Neural progenitor cell (in vitro differentiated cells): ENCODE measurements at regions not wholly inside any gene's neighbourhood (a gene's known extent, or its start where the extent isn't known, plus 50 kb on each side); places are given as distances from the start of the nearest gene placed in this dataset.
A peak's percentile ranks its signal among the peaks of the same experiment; 100 is the strongest.

ENCODE experiments used
- DNase-seq: peaks from one replicate; pipeline ENCODE4 v3.0.0-alpha.2; 2016; ENCODE audit warnings: low spot score
- H2AFZ ChIP-seq: fragments of 200-600 bp; sonication (generic); replicated peaks from 2 replicates; pipeline ENCODE4 v1.6.1; 2016; ENCODE audit warnings: antibody characterized with exemption
- H3F3A ChIP-seq: fragments of 200-600 bp; sonication (generic); 2 replicates; pipeline ENCODE4 v1.6.1; 2016; ENCODE audit warnings: antibody characterized with exemption, low read depth
- H3K27ac ChIP-seq: fragments of 200-600 bp; sonication (generic); 2 replicates; pipeline ENCODE4 v1.5.1; 2016; ENCODE audit warnings: mild to moderate bottlenecking
- H3K27me3 ChIP-seq: fragments of 200-600 bp; sonication (generic); 2 replicates; pipeline ENCODE4 v1.6.1; 2016; ENCODE audit warnings: mild to moderate bottlenecking, moderate library complexity
- H3K36me3 ChIP-seq: fragments of 200-600 bp; sonication (generic); 2 replicates; pipeline ENCODE4 v1.5.1; 2016
- H3K4me1 ChIP-seq: fragments of 200-600 bp; sonication (generic); 2 replicates; pipeline ENCODE4 v1.6.1; 2016; ENCODE audit warnings: mixed run types
- H3K4me2 ChIP-seq: fragments of 200-600 bp; sonication (generic); 2 replicates; pipeline ENCODE4 v1.6.1; 2016
- H3K4me3 ChIP-seq: fragments of 200-600 bp; sonication (generic); 2 replicates; pipeline ENCODE4 v1.5.1; 2016
- H3K79me2 ChIP-seq: fragments of 200-600 bp; sonication (generic); 2 replicates; pipeline ENCODE4 v1.6.1; 2016; ENCODE audit warnings: low read depth
- H3K9ac ChIP-seq: fragments of 200-600 bp; sonication (generic); 2 replicates; pipeline ENCODE4 v1.6.1; 2016
- H3K9me3 ChIP-seq: fragments of 200-600 bp; sonication (generic); 2 replicates; pipeline ENCODE4 v1.5.1; 2016; ENCODE audit warnings: low read depth
- H4K20me1 ChIP-seq: fragments of 200-600 bp; sonication (generic); 2 replicates; pipeline ENCODE4 v1.6.1; 2016; ENCODE audit warnings: low read depth
- H3K27ac Mint-ChIP-seq: 3 replicates; pipeline ENCODE4 v1.8.0; 2021; ENCODE audit warnings: mixed read lengths
- H3K27me3 Mint-ChIP-seq: 2 replicates; pipeline ENCODE4 v1.8.0; 2022; ENCODE audit warnings: low read depth, mild to moderate bottlenecking, inconsistent platforms, moderate library complexity, mixed read lengths; ENCODE audit not compliant: insufficient read depth
- H3K36me3 Mint-ChIP-seq: 3 replicates; pipeline ENCODE4 v1.8.0; 2021; ENCODE audit warnings: mixed read lengths
- H3K4me1 Mint-ChIP-seq: 3 replicates; pipeline ENCODE4 v1.8.0; 2021; ENCODE audit warnings: mixed read lengths
- H3K4me3 Mint-ChIP-seq: 3 replicates; pipeline ENCODE4 v1.8.0; 2021; ENCODE audit warnings: mild to moderate bottlenecking, moderate library complexity, mixed read lengths
- H3K9me3 Mint-ChIP-seq: 3 replicates; pipeline ENCODE4 v1.8.0; 2020; ENCODE audit warnings: mixed read lengths
- EZH2 ChIP-seq: fragments of 200-600 bp; sonication (generic); IDR thresholded peaks from 2 replicates; pipeline ENCODE4 v1.6.1; 2017; ENCODE audit warnings: antibody characterized with exemption, mild to moderate bottlenecking, moderate library complexity
- EZH2phosphoT487 ChIP-seq: fragments of 200-600 bp; sonication (generic); IDR thresholded peaks from 2 replicates; pipeline ENCODE4 v1.6.1; 2017; ENCODE audit warnings: antibody characterized with exemption
- TF ChIP-seq, protein P1 (sequence below): fragments of 200-600 bp; sonication (generic); IDR thresholded peaks from 2 replicates; pipeline ENCODE4 v1.5.1; 2017; ENCODE audit warnings: antibody characterized with exemption, mild to moderate bottlenecking

DNA sequence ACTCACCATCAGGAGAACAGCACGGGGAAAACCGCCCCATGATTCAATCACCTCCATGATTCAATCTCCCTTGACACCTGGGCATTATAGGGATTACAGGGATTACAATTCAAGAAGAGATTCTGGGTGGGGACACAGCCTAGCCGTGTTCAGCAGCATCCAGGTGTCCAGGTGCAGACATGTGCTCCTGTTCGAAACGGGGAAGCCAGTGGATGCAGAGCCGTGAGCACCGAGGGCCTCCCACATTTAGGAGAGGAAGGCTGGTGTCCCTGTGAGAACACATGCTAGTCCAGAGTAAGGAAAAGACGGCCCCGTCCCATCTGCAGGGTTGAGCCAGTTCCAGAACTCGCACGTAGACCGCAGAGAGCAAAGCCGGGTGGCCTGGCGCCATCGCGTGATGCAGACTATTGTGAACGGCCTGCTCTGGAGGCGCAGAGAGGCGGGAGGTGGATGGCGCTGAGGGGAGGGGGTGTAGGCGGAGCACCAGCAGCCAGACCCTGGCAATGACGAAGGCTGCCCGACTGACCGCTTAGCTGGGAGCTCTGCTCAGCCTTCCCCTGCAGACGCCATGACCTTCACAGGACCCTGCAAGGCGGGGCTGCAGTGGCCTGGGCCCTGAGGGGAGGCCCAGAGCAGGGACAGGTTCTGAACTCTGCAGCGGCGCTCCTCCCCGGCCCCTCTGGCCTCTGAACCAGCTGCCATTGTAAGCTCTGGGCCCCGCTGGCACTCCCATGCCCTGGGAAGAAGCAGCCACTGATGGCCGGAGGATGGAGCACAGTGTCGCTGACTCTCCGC is 141.6 kb upstream of the TCERG1L start:
- H3K4me3 ChIP-seq = peak overlapping the region; percentile 36
- H3K4me2 ChIP-seq = peak overlapping the region; percentile 75
- H3K4me3 Mint-ChIP-seq = peak overlapping the region; percentile 27

GRCh38 chr10:131453721-131454634 is 142.5 kb upstream of the TCERG1L start:
- Histone ChIP-seq H3K27me3 (peaks cover 12% of the 10 kb centered on the region), H3K9ac (no peak overlapping the region), H3K36me3 (no peaks in the 10 kb centered on the region), H3K9me3 (no peaks in the 10 kb centered on the region), H3K27ac (no peak overlapping the region), H2AFZ (peak overlapping the region; percentile 46), H3K4me2 (peak overlapping the region; percentile 75), H3K4me1 (peaks cover 11% of the 10 kb centered on the region), H3K4me3 (peak overlapping the region; percentile 36), H4K20me1 (no peaks in the 10 kb centered on the region), H3F3A (no peaks in the 10 kb centered on the region), H3K79me2 (no peaks in the 10 kb centered on the region)
- H3K4me3 Mint-ChIP-seq = peak overlapping the region; percentile 80
- H3K9me3 Mint-ChIP-seq = no peaks in the 10 kb centered on the region
- TF ChIP-seq EZH2 (no peak), EZH2phosphoT487 (no peak)
- TF ChIP-seq, protein P1, sequence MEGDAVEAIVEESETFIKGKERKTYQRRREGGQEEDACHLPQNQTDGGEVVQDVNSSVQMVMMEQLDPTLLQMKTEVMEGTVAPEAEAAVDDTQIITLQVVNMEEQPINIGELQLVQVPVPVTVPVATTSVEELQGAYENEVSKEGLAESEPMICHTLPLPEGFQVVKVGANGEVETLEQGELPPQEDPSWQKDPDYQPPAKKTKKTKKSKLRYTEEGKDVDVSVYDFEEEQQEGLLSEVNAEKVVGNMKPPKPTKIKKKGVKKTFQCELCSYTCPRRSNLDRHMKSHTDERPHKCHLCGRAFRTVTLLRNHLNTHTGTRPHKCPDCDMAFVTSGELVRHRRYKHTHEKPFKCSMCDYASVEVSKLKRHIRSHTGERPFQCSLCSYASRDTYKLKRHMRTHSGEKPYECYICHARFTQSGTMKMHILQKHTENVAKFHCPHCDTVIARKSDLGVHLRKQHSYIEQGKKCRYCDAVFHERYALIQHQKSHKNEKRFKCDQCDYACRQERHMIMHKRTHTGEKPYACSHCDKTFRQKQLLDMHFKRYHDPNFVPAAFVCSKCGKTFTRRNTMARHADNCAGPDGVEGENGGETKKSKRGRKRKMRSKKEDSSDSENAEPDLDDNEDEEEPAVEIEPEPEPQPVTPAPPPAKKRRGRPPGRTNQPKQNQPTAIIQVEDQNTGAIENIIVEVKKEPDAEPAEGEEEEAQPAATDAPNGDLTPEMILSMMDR = peak; percentile 94
- no peaks in the 10 kb centered on the region for H3K36me3 Mint-ChIP-seq
- H3K4me1 Mint-ChIP-seq = peaks cover 32% of the 10 kb centered on the region
- H3K27me3 Mint-ChIP-seq = no peaks in the 10 kb centered on the region
- H3K27ac Mint-ChIP-seq = no peak overlapping the region
- peak; percentile 89 for DNase-seq

More for the DNA sequence above, 141.6 kb upstream of the TCERG1L start:
- TF ChIP-seq, protein P1 = no peak
- TF ChIP-seq EZH2phosphoT487 = no peak
- no peak for TF ChIP-seq EZH2
- no peaks in the 10 kb centered on the region for H3F3A ChIP-seq
- peaks cover 11% of the 10 kb centered on the region for H3K4me1 ChIP-seq
- H3K9me3 ChIP-seq = no peaks in the 10 kb centered on the region
- no peaks in the 10 kb centered on the region for H3K27me3 Mint-ChIP-seq
- H3K9ac ChIP-seq = no peak overlapping the region
- peaks cover 12% of the 10 kb centered on the region for H3K27me3 ChIP-seq
- H3K27ac ChIP-seq = no peak overlapping the region
- H3K36me3 Mint-ChIP-seq = no peaks in the 10 kb centered on the region
- no peaks in the 10 kb centered on the region for H3K9me3 Mint-ChIP-seq
- no peaks in the 10 kb centered on the region for H4K20me1 ChIP-seq
- H3K27ac Mint-ChIP-seq = peak overlapping the region; percentile 83
- peaks cover 32% of the 10 kb centered on the region for H3K4me1 Mint-ChIP-seq
- peak; percentile 79 for DNase-seq
- no peaks in the 10 kb centered on the region for H3K79me2 ChIP-seq
- peak overlapping the region; percentile 46 for H2AFZ ChIP-seq
- H3K36me3 ChIP-seq = no peaks in the 10 kb centered on the region

DNA sequence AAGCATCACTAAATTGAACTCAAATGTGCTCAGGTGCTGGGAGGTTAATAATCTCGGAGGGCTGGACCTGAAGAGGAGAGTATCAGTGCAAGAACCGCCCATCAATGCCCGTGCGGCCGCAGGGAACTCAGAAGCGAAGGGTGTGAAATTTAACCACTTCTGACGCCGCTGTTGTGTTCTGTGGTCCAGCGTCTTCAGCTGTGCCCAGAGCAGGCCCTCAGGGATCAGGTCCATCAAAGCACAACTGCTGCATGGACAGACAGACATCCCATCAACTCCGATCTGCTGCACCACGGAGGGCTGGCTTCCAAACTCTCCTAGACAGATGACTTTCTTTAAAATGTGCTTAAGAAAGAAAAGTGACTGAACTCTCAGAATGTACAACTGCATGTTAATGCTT is 144.9 kb upstream of the TCERG1L start:
- no peak overlapping the region for H3K4me2 ChIP-seq
- H3K4me3 Mint-ChIP-seq = no peak overlapping the region
- no peaks in the 10 kb centered on the region for H3F3A ChIP-seq
- H3K36me3 Mint-ChIP-seq = no peaks in the 10 kb centered on the region
- no peak overlapping the region for H2AFZ ChIP-seq
- no peak overlapping the region for H3K27ac ChIP-seq
- H3K27me3 ChIP-seq = peaks cover 12% of the 10 kb centered on the region
- no peak overlapping the region for H3K27ac Mint-ChIP-seq
- DNase-seq = no peak
- H3K9me3 ChIP-seq = no peaks in the 10 kb centered on the region
- no peak overlapping the region for H3K9ac ChIP-seq
- H3K4me3 ChIP-seq = no peak overlapping the region
- TF ChIP-seq, protein P1 = no peak
- no peak for TF ChIP-seq EZH2
- no peak for TF ChIP-seq EZH2phosphoT487
- peaks cover 34% of the 10 kb centered on the region for H3K4me1 Mint-ChIP-seq
- no peaks in the 10 kb centered on the region for H3K36me3 ChIP-seq
- H4K20me1 ChIP-seq = no peaks in the 10 kb centered on the region
- H3K27me3 Mint-ChIP-seq = peaks cover under 1% of the 10 kb centered on the region
- peaks cover 13% of the 10 kb centered on the region for H3K4me1 ChIP-seq
- H3K9me3 Mint-ChIP-seq = no peaks in the 10 kb centered on the region
- no peaks in the 10 kb centered on the region for H3K79me2 ChIP-seq
